GM23338 (cell line): ENCODE measurements at regions not wholly inside any gene's neighbourhood (a gene's known extent, or its start where the extent isn't known, plus 50 kb on each side); places are given as distances from the start of the nearest gene placed in this dataset.

Experiments
- ATAC-seq: fragments of 200-7000 bp; cut with Tn5 transposase; 3 replicates; pipeline ENCODE4 v1.9.1; 2020
- DNase-seq: peaks from one replicate; pipeline ENCODE4 v3.0.0-alpha.2; 2015; ENCODE audit warnings: low spot score
- H2AFZ ChIP-seq: fragments of 200-600 bp; sonication (generic); 2 replicates; pipeline ENCODE4 v1.8.0; 2016; ENCODE audit warnings: antibody characterized with exemption, mild to moderate bottlenecking, moderate library complexity
- H3F3A ChIP-seq: fragments of 200-600 bp; sonication (generic); replicated peaks from 2 replicates; pipeline ENCODE4 v1.8.0; 2017; ENCODE audit warnings: antibody characterized with exemption, mixed run types, low read depth
- H3K27ac ChIP-seq: fragments of 200-600 bp; sonication (generic); 2 replicates; pipeline ENCODE4 v1.6.1; 2016; ENCODE audit warnings: low read depth
- H3K27me3 ChIP-seq: fragments of 200-600 bp; sonication (generic); 2 replicates; pipeline ENCODE4 v1.8.0; 2016; ENCODE audit warnings: mild to moderate bottlenecking, mixed run types, moderate library complexity; ENCODE audit not compliant: insufficient read depth
- H3K36me3 ChIP-seq: fragments of 200-600 bp; sonication (generic); 2 replicates; pipeline ENCODE4 v1.8.0; 2016; ENCODE audit warnings: mild to moderate bottlenecking; ENCODE audit not compliant: insufficient read depth
- H3K4me1 ChIP-seq: fragments of 200-600 bp; sonication (generic); 2 replicates; pipeline ENCODE4 v1.8.0; 2016; ENCODE audit warnings: mild to moderate bottlenecking, moderate library complexity; ENCODE audit not compliant: insufficient read depth
- H3K4me2 ChIP-seq: fragments of 200-600 bp; sonication (generic); 2 replicates; pipeline ENCODE4 v1.7.1; 2017; ENCODE audit warnings: mixed run types
- H3K4me3 ChIP-seq: fragments of 200-600 bp; sonication (generic); 2 replicates; pipeline ENCODE4 v1.6.1; 2016; ENCODE audit warnings: mixed run types
- H3K79me2 ChIP-seq: fragments of 200-600 bp; sonication (generic); replicated peaks from 2 replicates; pipeline ENCODE4 v1.8.0; 2017; ENCODE audit warnings: mild to moderate bottlenecking; ENCODE audit not compliant: insufficient read depth
- H3K9me2 ChIP-seq: fragments of 200-600 bp; sonication (generic); 2 replicates; pipeline ENCODE4 v1.8.0; 2017; ENCODE audit not compliant: insufficient read depth
- H4K20me1 ChIP-seq: fragments of 200-600 bp; sonication (generic); replicated peaks from 2 replicates; pipeline ENCODE4 v1.8.0; 2017; ENCODE audit warnings: mild to moderate bottlenecking; ENCODE audit not compliant: insufficient read depth
- H3K27ac Mint-ChIP-seq: 2 replicates; pipeline ENCODE4 v1.8.0; 2020; ENCODE audit warnings: inconsistent platforms, mild to moderate bottlenecking, moderate library complexity, mixed read lengths
- H3K27me3 Mint-ChIP-seq: 3 replicates; pipeline ENCODE4 v1.8.0; 2022; ENCODE audit warnings: low read depth, mild to moderate bottlenecking, moderate library complexity, mixed read lengths, inconsistent platforms; ENCODE audit not compliant: insufficient read depth, poor library complexity
- H3K36me3 Mint-ChIP-seq: 3 replicates; pipeline ENCODE4 v1.8.0; 2021; ENCODE audit warnings: low read depth, mild to moderate bottlenecking, inconsistent platforms, moderate library complexity, mixed read lengths
- H3K4me1 Mint-ChIP-seq: 3 replicates; pipeline ENCODE4 v1.8.0; 2020; ENCODE audit warnings: mild to moderate bottlenecking, inconsistent platforms, mixed read lengths
- H3K4me3 Mint-ChIP-seq: 3 replicates; pipeline ENCODE4 v1.8.0; 2021; ENCODE audit warnings: moderate library complexity, mild to moderate bottlenecking, inconsistent platforms, mixed read lengths
- H3K9me3 Mint-ChIP-seq: 3 replicates; pipeline ENCODE4 v1.8.0; 2020; ENCODE audit warnings: moderate library complexity, mild to moderate bottlenecking, inconsistent platforms, mixed read lengths
- CREB1 ChIP-seq: fragments of 250-450 bp; sonication (Bioruptor Pico); IDR thresholded peaks from 2 replicates; pipeline ENCODE4 v1.5.0; 2020; ENCODE audit warnings: low read depth, mild to moderate bottlenecking, moderate library complexity
- CTCF ChIP-seq, 2 experiments: fragments of 200-600 bp in 1 of 2; sonication (generic) in 1 of 2; conservative IDR thresholded peaks; 2 replicates each; pipeline versions ENCODE4 v1.5.1 to v1.6.1; 2016 to 2017; ENCODE audit warnings: antibody characterized with exemption in 2 of 2, low read depth in 2 of 2, mild to moderate bottlenecking in 2 of 2, moderate library complexity in 1 of 2
- ETS1 ChIP-seq: IDR thresholded peaks from 2 replicates; pipeline ENCODE4 v1.6.1; 2016; ENCODE audit warnings: antibody characterized with exemption
- EZH2 ChIP-seq: fragments of 200-600 bp; sonication (generic); IDR thresholded peaks from one replicate; pipeline ENCODE4 v1.8.0; 2017; ENCODE audit warnings: antibody characterized with exemption, mild to moderate bottlenecking, low read depth; ENCODE audit not compliant: unreplicated experiment
- EZH2phosphoT487 ChIP-seq: fragments of 200-600 bp; sonication (generic); IDR thresholded peaks from one replicate; pipeline ENCODE4 v1.8.1; 2018; ENCODE audit warnings: antibody characterized with exemption; ENCODE audit not compliant: unreplicated experiment
- JUNB ChIP-seq: IDR thresholded peaks from one replicate; pipeline ENCODE4 v1.6.1; 2016; ENCODE audit warnings: antibody characterized with exemption; ENCODE audit not compliant: unreplicated experiment
- NANOG ChIP-seq: IDR thresholded peaks from 2 replicates; pipeline ENCODE4 v1.6.1; 2016; ENCODE audit warnings: antibody characterized with exemption, borderline replicate concordance
- POLR2AphosphoS5 ChIP-seq: IDR thresholded peaks from 2 replicates; pipeline ENCODE4 v1.6.1; 2016; ENCODE audit warnings: antibody characterized with exemption, low read depth
- REST ChIP-seq: IDR thresholded peaks from one replicate; pipeline ENCODE4 v1.6.1; 2018; ENCODE audit warnings: antibody characterized with exemption; ENCODE audit not compliant: unreplicated experiment
- STAT1 ChIP-seq: IDR thresholded peaks from one replicate; pipeline ENCODE4 v1.6.1; 2016; ENCODE audit warnings: antibody characterized with exemption; ENCODE audit not compliant: unreplicated experiment
- ZNF114 ChIP-seq: fragments of 250-450 bp; sonication (Bioruptor Pico); IDR thresholded peaks from 2 replicates; pipeline ENCODE4 v1.5.0; 2020; ENCODE audit warnings: mild to moderate bottlenecking, moderate library complexity
- ZNF331 ChIP-seq: fragments of 250-450 bp; sonication (Bioruptor Pico); IDR thresholded peaks from 2 replicates; pipeline ENCODE4 v1.5.0; 2020; ENCODE audit warnings: low read depth, mild to moderate bottlenecking, moderate library complexity
- ZNF462 ChIP-seq: fragments of 250-450 bp; sonication (Bioruptor Pico); IDR thresholded peaks from 2 replicates; pipeline ENCODE4 v1.5.0; 2020; ENCODE audit warnings: mild to moderate bottlenecking, moderate library complexity

GRCh38 chr4:178463747-178464146, 1021.5 kb upstream of the AGA start:
- Histone ChIP-seq H3K27ac (no peak overlapping the region), H3K4me3 (no peak overlapping the region), H3F3A (no peaks in the 10 kb centered on the region), H3K79me2 (no peaks in the 10 kb centered on the region), H3K27me3 (no peaks in the 10 kb centered on the region), H3K4me2 (no peak overlapping the region), H3K9me2 (peaks cover 10% of the 10 kb centered on the region; the same call in 1 of the 2 replicates), H4K20me1 (no peaks in the 10 kb centered on the region), H2AFZ (no peak overlapping the region), H3K36me3 (no peaks in the 10 kb centered on the region), H3K4me1 (no peaks in the 10 kb centered on the region)
- H3K4me1 Mint-ChIP-seq = no peaks in the 10 kb centered on the region
- no peaks in the 10 kb centered on the region for H3K36me3 Mint-ChIP-seq
- H3K9me3 Mint-ChIP-seq = no peaks in the 10 kb centered on the region
- ATAC-seq (no peak), DNase-seq (no peak)
- TF ChIP-seq EZH2 = no peak
- no peak for TF ChIP-seq CREB1 (CRISPR knock-in tag)
- no peak for TF ChIP-seq CTCF (conservative IDR thresholded peaks at IDR 0.05; ENCODE audit: low read depth in 2 of 2)
- TF ChIP-seq NANOG = no peak
- no peak for TF ChIP-seq ZNF331
- no peak for TF ChIP-seq POLR2AphosphoS5
- TF ChIP-seq REST = no peak
- TF ChIP-seq STAT1 = no peak
- no peak for TF ChIP-seq ZNF114 (CRISPR knock-in tag)
- no peak for TF ChIP-seq EZH2phosphoT487
- TF ChIP-seq ZNF462 (CRISPR knock-in tag) = no peak
- TF ChIP-seq JUNB = no peak
- TF ChIP-seq ETS1 = no peak
- no peaks in the 10 kb centered on the region for H3K27me3 Mint-ChIP-seq
- no peak overlapping the region for H3K27ac Mint-ChIP-seq
- H3K4me3 Mint-ChIP-seq = no peak overlapping the region
